Right renal cortex interstitium (tissue), 3 donors: ENCODE measurements at regions not wholly inside any gene's neighbourhood (a gene's known extent, or its start where the extent isn't known, plus 50 kb on each side); places are given as distances from the start of the nearest gene placed in this dataset.

Source experiments
- DNase-seq, 3 donors: peaks; one replicate each; pipeline ENCODE4 v3.0.0-alpha.2; 2013; ENCODE audit warnings: low read depth in 3 of 3, low spot score in 2 of 3

DNA sequence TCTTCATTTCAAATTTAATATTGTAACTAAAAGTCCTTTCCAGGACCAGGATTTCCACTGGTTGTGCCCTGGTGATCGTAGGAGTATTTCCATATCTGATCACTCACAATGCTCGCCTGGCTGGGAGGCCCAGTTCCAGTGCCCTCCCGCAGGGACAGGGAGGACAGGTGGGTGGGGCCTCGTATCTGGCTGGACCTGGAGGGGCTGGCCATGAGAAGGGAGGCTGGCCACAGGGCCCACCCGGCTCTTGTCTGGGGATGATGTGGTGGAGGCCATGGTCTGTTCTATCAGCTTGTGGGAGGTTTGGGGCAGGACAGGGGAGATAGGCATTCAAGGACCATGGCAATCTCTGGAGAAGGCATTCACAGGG, 286.4 kb downstream of the GADD45G start:
- DNase-seq, result no peak

DNA sequence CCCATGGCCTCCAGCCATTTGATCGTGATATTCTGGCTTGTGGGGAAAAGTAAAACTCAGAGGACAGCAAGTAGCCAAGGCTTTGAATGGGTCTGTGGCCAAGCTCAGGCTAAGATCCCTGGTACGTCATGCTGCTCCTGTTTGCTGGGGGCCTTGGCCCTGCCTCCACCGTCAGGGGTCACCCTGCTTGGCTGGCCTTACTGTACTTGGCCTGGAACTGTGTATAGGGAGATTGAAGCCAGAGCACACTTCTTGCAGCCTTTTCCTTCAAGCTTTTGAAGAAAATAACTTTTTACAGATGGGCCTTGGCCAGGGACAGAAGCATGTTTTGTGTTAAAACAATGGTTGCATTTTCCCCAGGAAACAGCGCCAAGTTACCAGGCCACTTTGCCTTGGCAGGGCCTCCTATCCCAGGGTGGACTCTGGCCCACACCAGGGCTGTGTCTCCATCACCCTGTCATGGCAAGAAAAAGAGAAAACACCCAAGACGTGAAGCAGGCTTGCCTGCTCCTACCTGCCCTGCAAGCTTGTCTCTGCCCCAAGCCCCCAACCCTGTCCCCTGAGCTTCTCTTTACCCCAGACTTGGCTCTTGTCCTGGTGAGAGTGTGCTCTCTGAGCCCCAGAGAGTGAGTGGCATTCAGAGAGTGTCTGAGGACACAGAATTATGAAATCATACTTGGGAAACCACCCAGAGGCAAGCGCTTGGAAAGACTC, 286.9 kb downstream of the GADD45G start:
- no peak for DNase-seq

DNA sequence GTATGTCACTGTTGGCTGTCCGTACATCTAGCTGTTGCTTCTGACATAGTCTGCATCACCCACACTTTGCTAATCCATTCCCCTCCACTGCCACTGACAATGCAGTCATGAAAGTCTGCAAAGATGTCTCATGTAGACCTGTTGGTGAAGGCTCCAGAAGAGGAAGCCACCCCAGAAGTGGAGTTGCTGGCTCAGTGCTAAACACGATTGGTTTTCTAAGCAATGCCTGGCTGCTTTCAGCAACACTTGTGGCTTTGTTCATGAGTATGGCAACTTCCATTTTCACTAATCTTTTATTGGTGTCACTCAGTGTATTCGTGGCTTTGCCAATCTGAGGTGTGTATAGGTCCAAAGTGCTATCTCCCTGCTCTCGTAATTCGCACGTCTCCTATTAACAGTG, 288.1 kb downstream of the GADD45G start:
- DNase-seq, result no peak

GRCh38 chr9:89893886-89894285, 289.1 kb downstream of the GADD45G start:
- no peak for DNase-seq

GRCh38 chr9:89896806-89897340, 292.1 kb downstream of the GADD45G start:
- no peak for DNase-seq

DNA sequence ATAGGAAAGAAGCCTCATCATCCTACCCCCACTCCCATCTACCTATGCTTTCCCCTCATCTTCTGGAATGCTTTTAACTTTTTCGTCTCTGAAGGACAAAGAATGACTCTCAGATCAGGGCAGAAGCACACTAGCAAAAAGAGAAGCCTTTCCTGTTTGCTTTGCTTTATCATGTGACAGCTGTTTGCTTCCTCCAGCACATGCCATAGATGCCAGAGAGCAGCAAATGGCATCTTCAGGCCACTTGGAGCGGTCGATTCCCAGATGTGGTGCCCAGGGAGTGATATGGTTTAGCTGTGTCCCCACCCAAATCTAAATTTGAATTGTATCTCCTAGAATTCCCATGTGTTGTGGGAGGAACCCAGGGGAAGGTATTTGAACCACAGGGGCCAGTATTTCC, 294.8 kb downstream of the GADD45G start:
- DNase-seq, result no peak

DNA sequence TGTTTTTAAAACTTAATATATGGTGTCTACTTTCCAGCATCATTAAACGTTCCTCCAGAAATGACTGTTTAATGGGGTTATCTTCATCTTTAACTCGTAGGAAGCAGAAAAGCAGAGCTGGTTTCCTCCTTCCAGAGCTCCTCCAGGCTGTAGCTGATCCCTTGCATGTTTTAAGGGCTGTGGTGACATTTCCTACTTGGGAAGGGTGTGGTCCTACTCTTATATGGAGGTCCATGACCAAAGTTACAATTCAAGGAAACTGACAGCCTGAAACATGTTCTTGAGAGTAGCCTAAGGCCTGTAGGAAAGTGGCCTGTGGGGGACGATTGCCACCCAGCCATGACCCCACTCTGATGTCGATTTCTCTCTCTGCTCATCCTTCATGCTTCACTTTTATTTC, 297.1 kb downstream of the GADD45G start:
- DNase-seq, result no peak

- DNase-seq, result no peak
Measured at GRCh38 chr9:89902450-89903140, 297.8 kb downstream of the GADD45G start.

GRCh38 chr9:89903141-89903475, 298.3 kb downstream of the GADD45G start:
- no peak for DNase-seq

GRCh38 chr9:89905606-89906338, 301.0 kb downstream of the GADD45G start:
- no peak for DNase-seq

GRCh38 chr9:89911721-89912604, 307.2 kb downstream of the GADD45G start:
- DNase-seq, result no peak

GRCh38 chr9:89912605-89912953, 307.8 kb downstream of the GADD45G start:
- no peak for DNase-seq

- DNase-seq, result no peak
Measured at GRCh38 chr9:89915187-89915586, 310.4 kb downstream of the GADD45G start.

- DNase-seq, result no peak
Measured at GRCh38 chr9:89916001-89916597, 311.3 kb downstream of the GADD45G start.

GRCh38 chr9:89917861-89918260, 313.0 kb downstream of the GADD45G start:
- no peak for DNase-seq

- no peak for DNase-seq
Measured at GRCh38 chr9:89919171-89919681, 314.4 kb downstream of the GADD45G start.

GRCh38 chr9:89920131-89920530, 315.3 kb downstream of the GADD45G start:
- DNase-seq, result no peak

- no peak for DNase-seq
Measured at GRCh38 chr9:89920951-89921350, 316.1 kb downstream of the GADD45G start.

GRCh38 chr9:89922099-89922498, 317.3 kb downstream of the GADD45G start:
- no peak for DNase-seq

DNA sequence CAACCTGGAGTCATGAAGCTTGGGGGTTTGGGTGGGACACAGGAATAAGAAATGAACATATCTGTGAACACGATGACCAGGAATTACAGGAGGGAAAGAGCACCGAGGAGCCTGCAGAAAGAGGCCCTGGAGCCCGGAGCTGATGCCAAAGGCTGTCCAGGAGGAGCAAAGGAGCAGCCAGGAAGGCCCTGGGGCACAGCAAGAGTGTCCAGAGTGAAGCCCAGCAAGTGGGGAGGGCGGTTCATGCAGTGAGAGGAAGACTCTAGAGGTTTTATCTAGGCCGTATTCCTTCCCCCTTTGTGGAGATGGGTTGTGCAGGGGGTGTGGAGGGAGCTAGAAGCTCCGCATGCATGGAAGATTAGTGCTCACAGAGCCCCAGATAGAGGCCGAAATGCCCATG, 318.4 kb downstream of the GADD45G start:
- no peak for DNase-seq
